ACC112 (cell line): ENCODE measurements at regions not wholly inside any gene's neighbourhood (a gene's known extent, or its start where the extent isn't known, plus 50 kb on each side); places are given as distances from the start of the nearest gene placed in this dataset.
A peak's percentile ranks its signal among the peaks of the same experiment; 100 is the strongest.

Experiments
- H2AFZ ChIP-seq: fragments of 200-600 bp; sonication (generic); one replicate; pipeline ENCODE4 v1.6.0; 2017; ENCODE audit warnings: antibody characterized with exemption, low read length; ENCODE audit not compliant: unreplicated experiment
- H3K27ac ChIP-seq: fragments of 200-600 bp; sonication (generic); 2 replicates; pipeline ENCODE4 v1.5.1; 2014; ENCODE audit warnings: low read depth, mild to moderate bottlenecking, antibody characterized with exemption, low read length, moderate library complexity
- H3K27me3 ChIP-seq: fragments of 200-600 bp; sonication (generic); 2 replicates; pipeline ENCODE4 v1.6.1; 2014; ENCODE audit warnings: mild to moderate bottlenecking, antibody characterized with exemption, low read length, moderate library complexity, mixed read lengths; ENCODE audit not compliant: insufficient read depth
- H3K36me3 ChIP-seq: fragments of 200-600 bp; sonication (generic); 2 replicates; pipeline ENCODE4 v1.6.1; 2016; ENCODE audit warnings: mild to moderate bottlenecking, antibody characterized with exemption, low read length, moderate library complexity, mixed read lengths; ENCODE audit not compliant: insufficient read depth
- H3K4me1 ChIP-seq: fragments of 200-600 bp; sonication (generic); one replicate; pipeline ENCODE4 v1.6.1; 2016; ENCODE audit warnings: low read length, mixed read lengths; ENCODE audit not compliant: insufficient read depth, unreplicated experiment, control insufficient read depth
- H3K4me3 ChIP-seq: fragments of 200-600 bp; sonication (generic); 2 replicates; pipeline ENCODE4 v1.5.1; 2014; ENCODE audit warnings: mild to moderate bottlenecking, low read depth, low read length
- H3K79me2 ChIP-seq: fragments of 200-600 bp; sonication (generic); one replicate; pipeline ENCODE4 v1.6.0; 2016; ENCODE audit warnings: low read length; ENCODE audit not compliant: control insufficient read depth, unreplicated experiment, insufficient read depth

- Histone ChIP-seq H3K4me1 (peaks cover 14% of the 10 kb centered on the region), H3K4me3 (no peak overlapping the region), H3K27me3 (no peaks in the 10 kb centered on the region), H2AFZ (no peak overlapping the region), H3K27ac (no peak overlapping the region), H3K36me3 (no peaks in the 10 kb centered on the region; the same call in 1 of the 2 replicates), H3K79me2 (no peaks in the 10 kb centered on the region)
These were observed 173.5 kb downstream of the PSMG1 start for GRCh38 chr21:39009587-39010225.

- H3K36me3 ChIP-seq, result no peaks in the 10 kb centered on the region; the same call in 1 of the 2 replicates
- H3K79me2 ChIP-seq, result no peaks in the 10 kb centered on the region
- H3K4me1 ChIP-seq, result peaks cover 23% of the 10 kb centered on the region
- H3K27ac ChIP-seq, result no peak overlapping the region
- H3K4me3 ChIP-seq, result no peak overlapping the region
- no peak overlapping the region for H2AFZ ChIP-seq
- no peaks in the 10 kb centered on the region for H3K27me3 ChIP-seq
These were observed 175.3 kb downstream of the PSMG1 start for GRCh38 chr21:39007985-39008384.

- H3K4me3 ChIP-seq, result no peak overlapping the region
- H3K27me3 ChIP-seq, result no peaks in the 10 kb centered on the region
- H3K36me3 ChIP-seq, result no peaks in the 10 kb centered on the region; the same call in 1 of the 2 replicates
- H3K4me1 ChIP-seq, result peaks cover 23% of the 10 kb centered on the region
- no peak overlapping the region for H3K27ac ChIP-seq
- H2AFZ ChIP-seq, result no peak overlapping the region
- no peaks in the 10 kb centered on the region for H3K79me2 ChIP-seq
These were observed 175.7 kb downstream of the PSMG1 start for GRCh38 chr21:39007532-39007931.

- Histone ChIP-seq H2AFZ (no peak overlapping the region), H3K79me2 (no peaks in the 10 kb centered on the region), H3K36me3 (no peaks in the 10 kb centered on the region; the same call in 1 of the 2 replicates), H3K4me3 (no peak overlapping the region), H3K27me3 (no peaks in the 10 kb centered on the region), H3K4me1 (peaks cover 23% of the 10 kb centered on the region), H3K27ac (no peak overlapping the region)
These were observed 176.5 kb downstream of the PSMG1 start for GRCh38 chr21:39006571-39007311.

- Histone ChIP-seq H3K27me3 (no peaks in the 10 kb centered on the region), H3K27ac (no peak overlapping the region), H3K4me1 (peaks cover 33% of the 10 kb centered on the region), H3K79me2 (no peaks in the 10 kb centered on the region), H3K4me3 (no peak overlapping the region), H2AFZ (no peak overlapping the region), H3K36me3 (no peaks in the 10 kb centered on the region; the same call in 1 of the 2 replicates)
These were observed 177.8 kb downstream of the PSMG1 start for GRCh38 chr21:39005502-39005787.

- no peak overlapping the region; the same call in 1 of the 2 replicates for H3K27ac ChIP-seq
These were observed 178.4 kb downstream of the PSMG1 start for GRCh38 chr21:39004634-39005501.

GRCh38 chr21:39003982-39004633 is 179.1 kb downstream of the PSMG1 start:
- Histone ChIP-seq H3K79me2 (no peaks in the 10 kb centered on the region), H3K36me3 (no peaks in the 10 kb centered on the region; the same call in 1 of the 2 replicates), H3K27me3 (no peaks in the 10 kb centered on the region), H3K4me3 (no peak overlapping the region), H2AFZ (no peak overlapping the region), H3K27ac (peak overlapping the region; percentile 16; the same call in 1 of the 2 replicates), H3K4me1 (peaks cover 36% of the 10 kb centered on the region)

More at GRCh38 chr21:39004634-39005501, 178.4 kb downstream of the PSMG1 start:
- no peak overlapping the region for H2AFZ ChIP-seq
- no peaks in the 10 kb centered on the region for H3K79me2 ChIP-seq
- H3K36me3 ChIP-seq, result no peaks in the 10 kb centered on the region; the same call in 1 of the 2 replicates
- H3K4me3 ChIP-seq, result no peak overlapping the region
- peaks cover 36% of the 10 kb centered on the region for H3K4me1 ChIP-seq
- no peaks in the 10 kb centered on the region for H3K27me3 ChIP-seq

GRCh38 chr21:39001341-39001740 is 181.9 kb downstream of the PSMG1 start:
- Histone ChIP-seq H3K27ac (no peak overlapping the region), H3K36me3 (no peaks in the 10 kb centered on the region; the same call in 1 of the 2 replicates), H3K4me3 (no peak overlapping the region), H2AFZ (no peak overlapping the region), H3K27me3 (no peaks in the 10 kb centered on the region), H3K79me2 (no peaks in the 10 kb centered on the region), H3K4me1 (peaks cover 28% of the 10 kb centered on the region)

- Histone ChIP-seq H3K79me2 (no peaks in the 10 kb centered on the region), H3K4me1 (peaks cover 26% of the 10 kb centered on the region)
These were observed 182.8 kb downstream of the PSMG1 start for GRCh38 chr21:39000496-39000895.

GRCh38 chr21:38999161-38999560 is 184.1 kb downstream of the PSMG1 start:
- Histone ChIP-seq H2AFZ (no peak overlapping the region), H3K27ac (no peak overlapping the region), H3K79me2 (no peaks in the 10 kb centered on the region), H3K4me1 (peaks cover 22% of the 10 kb centered on the region), H3K4me3 (no peak overlapping the region), H3K36me3 (no peaks in the 10 kb centered on the region), H3K27me3 (no peaks in the 10 kb centered on the region)

More at GRCh38 chr21:39000496-39000895, 182.8 kb downstream of the PSMG1 start:
- H3K27ac ChIP-seq, result no peak overlapping the region
- H3K36me3 ChIP-seq, result no peaks in the 10 kb centered on the region
- H2AFZ ChIP-seq, result no peak overlapping the region
- no peaks in the 10 kb centered on the region for H3K27me3 ChIP-seq
- H3K4me3 ChIP-seq, result no peak overlapping the region
